H9 (cell line): ENCODE measurements at regions not wholly inside any gene's neighbourhood (a gene's known extent, or its start where the extent isn't known, plus 50 kb on each side); places are given as distances from the start of the nearest gene placed in this dataset.

ENCODE experiments used
- DNase-seq: peaks from one replicate; pipeline ENCODE4 v3.0.0-alpha.2; 2017
- H2AFZ ChIP-seq: one replicate; pipeline ENCODE4 v1.6.1; 2013; ENCODE audit warnings: mild to moderate bottlenecking, low read length, control low read depth, moderate library complexity
- H2AK5ac ChIP-seq: 2 replicates; pipeline ENCODE4 v1.6.1; 2013; ENCODE audit warnings: low read length, control low read depth, mixed read lengths; ENCODE audit not compliant: insufficient read length
- H2BK120ac ChIP-seq: one replicate; pipeline ENCODE4 v1.6.1; 2013; ENCODE audit warnings: low read depth, mild to moderate bottlenecking, low read length, control low read depth, inconsistent platforms; ENCODE audit not compliant: poor library complexity, severe bottlenecking
- H2BK12ac ChIP-seq: 2 replicates; pipeline ENCODE4 v1.6.1; 2013; ENCODE audit warnings: low read length, control low read depth, mixed read lengths, low read depth; ENCODE audit not compliant: insufficient read length
- H2BK15ac ChIP-seq: 2 replicates; pipeline ENCODE4 v1.6.1; 2013; ENCODE audit warnings: low read depth, low read length, control low read depth
- H2BK20ac ChIP-seq: one replicate; pipeline ENCODE4 v1.6.1; 2013; ENCODE audit warnings: low read depth, mild to moderate bottlenecking, low read length, control low read depth, inconsistent platforms; ENCODE audit not compliant: poor library complexity, severe bottlenecking
- H2BK5ac ChIP-seq: 2 replicates; pipeline ENCODE4 v1.6.1; 2013; ENCODE audit warnings: low read length, control low read depth, mixed read lengths; ENCODE audit not compliant: insufficient read length
- H3K14ac ChIP-seq: 2 replicates; pipeline ENCODE4 v1.6.1; 2013; ENCODE audit warnings: low read length, control low read depth; ENCODE audit not compliant: insufficient read depth
- H3K18ac ChIP-seq: 2 replicates; pipeline ENCODE4 v1.6.1; 2013; ENCODE audit warnings: low read depth, mild to moderate bottlenecking, mixed read lengths, low read length, control low read depth; ENCODE audit not compliant: insufficient read length
- H3K23ac ChIP-seq: 2 replicates; pipeline ENCODE4 v1.6.1; 2013; ENCODE audit warnings: low read length, control low read depth, mixed read lengths, low read depth; ENCODE audit not compliant: insufficient read length
- H3K23me2 ChIP-seq: 2 replicates; pipeline ENCODE4 v1.6.1; 2013; ENCODE audit warnings: low read depth, mild to moderate bottlenecking, mixed read lengths, low read length, control low read depth; ENCODE audit not compliant: insufficient read length, poor library complexity, severe bottlenecking
- H3K27ac ChIP-seq: 2 replicates; pipeline ENCODE4 v1.5.1; 2013; ENCODE audit warnings: low read length, control low read depth, mixed read lengths, low read depth; ENCODE audit not compliant: insufficient read length
- H3K27me3 ChIP-seq: 2 replicates; pipeline ENCODE4 v1.6.1; 2013; ENCODE audit warnings: low read length, control low read depth, inconsistent platforms; ENCODE audit not compliant: insufficient read depth
- H3K4ac ChIP-seq: 2 replicates; pipeline ENCODE4 v1.6.1; 2013; ENCODE audit warnings: low read depth, mild to moderate bottlenecking, control low read depth, inconsistent platforms, low read length, moderate library complexity
- H3K4me1 ChIP-seq: 2 replicates; pipeline ENCODE4 v1.6.1; 2013; ENCODE audit warnings: low read length, control low read depth, inconsistent platforms; ENCODE audit not compliant: insufficient read depth
- H3K4me2 ChIP-seq: 2 replicates; pipeline ENCODE4 v1.6.1; 2013; ENCODE audit warnings: low read length, control low read depth, mixed read lengths; ENCODE audit not compliant: insufficient read length, insufficient read depth
- H3K56ac ChIP-seq: 2 replicates; pipeline ENCODE4 v1.6.1; 2013; ENCODE audit warnings: low read depth, mild to moderate bottlenecking, mixed read lengths, low read length, control low read depth; ENCODE audit not compliant: insufficient read length
- H3K79me1 ChIP-seq: 2 replicates; pipeline ENCODE4 v1.6.1; 2013; ENCODE audit warnings: low read depth, mild to moderate bottlenecking, moderate library complexity, low read length, control low read depth, inconsistent platforms; ENCODE audit not compliant: insufficient read depth, poor library complexity, severe bottlenecking
- H3K79me2 ChIP-seq: 2 replicates; pipeline ENCODE4 v1.6.1; 2013; ENCODE audit warnings: low read length, control low read depth, inconsistent platforms; ENCODE audit not compliant: insufficient read depth
- H3K9ac ChIP-seq: 2 replicates; pipeline ENCODE4 v1.6.1; 2013; ENCODE audit warnings: low read length, control low read depth, mixed read lengths; ENCODE audit not compliant: insufficient read length; ENCODE audit errors: extremely low read depth
- H3K9me3 ChIP-seq: one replicate; pipeline ENCODE4 v1.6.1; 2013; ENCODE audit warnings: low read depth, low read length, inconsistent platforms; ENCODE audit not compliant: control insufficient read depth
- H3T11ph ChIP-seq: one replicate; pipeline ENCODE4 v1.6.1; 2013; ENCODE audit warnings: mild to moderate bottlenecking, low read length, control low read depth, inconsistent platforms
- H4K20me1 ChIP-seq: one replicate; pipeline ENCODE4 v1.6.1; 2013; ENCODE audit not compliant: control insufficient read depth, insufficient read length, insufficient read depth
- H4K5ac ChIP-seq: 2 replicates; pipeline ENCODE4 v1.6.1; 2013; ENCODE audit warnings: low read depth, mild to moderate bottlenecking, mixed read lengths, low read length, control low read depth; ENCODE audit not compliant: insufficient read length
- H4K8ac ChIP-seq: replicated peaks from 2 replicates; pipeline ENCODE4 v1.6.1; 2013; ENCODE audit warnings: low read length, control low read depth, mixed read lengths, low read depth; ENCODE audit not compliant: insufficient read length
- H4K91ac ChIP-seq: 2 replicates; pipeline ENCODE4 v1.6.1; 2013; ENCODE audit warnings: low read depth, mild to moderate bottlenecking, moderate library complexity, mixed read lengths, low read length, control low read depth; ENCODE audit not compliant: insufficient read length
- H3K27ac Mint-ChIP-seq, 3 experiments: 2 replicates in 2 of 3; 3 replicates in 1 of 3; pipeline ENCODE4 v1.8.0; 2020 to 2021; ENCODE audit warnings: mixed read lengths in 3 of 3, mild to moderate bottlenecking in 1 of 3, moderate library complexity in 1 of 3
- H3K27me3 Mint-ChIP-seq: 2 replicates; pipeline ENCODE4 v1.8.0; 2021; ENCODE audit warnings: low read depth, mild to moderate bottlenecking, moderate library complexity, mixed read lengths
- H3K36me3 Mint-ChIP-seq, 3 experiments: 2 replicates in 2 of 3; 3 replicates in 1 of 3; pipeline ENCODE4 v1.8.0; 2020 to 2021; ENCODE audit warnings: low read depth in 3 of 3, mixed read lengths in 3 of 3; ENCODE audit not compliant: insufficient read depth in 1 of 3
- H3K4me1 Mint-ChIP-seq, 2 experiments: 2 replicates each; pipeline ENCODE4 v1.8.0; 2020; ENCODE audit warnings: mixed read lengths in 2 of 2
- H3K4me3 Mint-ChIP-seq, 2 experiments: 2 replicates in 1 of 2; 3 replicates in 1 of 2; pipeline ENCODE4 v1.8.0; 2020 to 2021; ENCODE audit warnings: mild to moderate bottlenecking in 2 of 2, mixed read lengths in 2 of 2, moderate library complexity in 1 of 2
- H3K9me3 Mint-ChIP-seq, 2 experiments: 2 replicates in 1 of 2; 3 replicates in 1 of 2; pipeline ENCODE4 v1.8.0; 2020; ENCODE audit warnings: mild to moderate bottlenecking in 2 of 2, mixed read lengths in 2 of 2, moderate library complexity in 1 of 2
- WGBS: extraction: QIAGEN DNeasy Blood & Tissue Kit; methylation state at CpG from one replicate; pipeline ENCODE4 v1.1.7; 2013; ENCODE audit warnings: missing lambda C conversion rate, low lambda C conversion rate, mixed read lengths; ENCODE audit not compliant: insufficient read length; ENCODE audit errors: extremely low coverage; 5-methylcytosine and 5-hydroxymethylcytosine counted together
- TF ChIP-seq, protein P1 (sequence below): fragments of 200-600 bp; sonication (generic); conservative IDR thresholded peaks from 3 replicates; pipeline ENCODE4 v1.8.0; 2021; ENCODE audit warnings: antibody characterized with exemption, mild to moderate bottlenecking

DNA sequence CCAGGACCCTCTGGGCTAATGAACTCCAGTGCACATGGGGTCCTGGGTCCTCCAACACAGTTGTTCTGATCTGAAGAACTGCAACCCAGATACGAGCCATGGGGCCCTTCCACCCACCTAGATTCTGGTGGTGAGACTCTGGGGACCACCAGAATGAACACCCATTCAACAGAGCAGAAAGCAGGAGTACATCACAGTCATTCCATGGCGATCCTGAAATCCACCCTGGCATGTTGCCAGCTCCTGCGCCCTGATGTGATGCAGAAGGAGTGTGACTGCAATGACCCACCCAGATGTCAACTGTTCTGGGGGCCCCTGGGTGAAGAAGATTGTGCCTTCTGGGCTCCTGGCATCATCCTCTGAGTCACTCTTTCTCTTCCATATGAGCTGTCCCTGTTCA lies 211.6 kb downstream of the KIF26A start:
- Histone ChIP-seq H3K9ac (no peak overlapping the region), H2AFZ (no peak overlapping the region), H3T11ph (no peak overlapping the region), H3K14ac (no peak overlapping the region), H4K8ac (no peak overlapping the region), H2BK120ac (no peak overlapping the region), H4K91ac (no peak overlapping the region), H3K27ac (no peak overlapping the region), H3K4me1 (no peaks in the 10 kb centered on the region), H4K20me1 (peaks cover 3% of the 10 kb centered on the region), H3K79me1 (no peaks in the 10 kb centered on the region), H3K23ac (no peak overlapping the region), H3K4me2 (no peak overlapping the region), H3K79me2 (no peaks in the 10 kb centered on the region), H3K18ac (no peak overlapping the region), H3K9me3 (no peaks in the 10 kb centered on the region), H3K56ac (no peak overlapping the region), H4K5ac (no peak overlapping the region), H3K23me2 (no peaks in the 10 kb centered on the region), H3K4ac (no peak overlapping the region), H2BK12ac (no peak overlapping the region), H2AK5ac (no peak overlapping the region), H3K27me3 (no peaks in the 10 kb centered on the region), H2BK15ac (no peak overlapping the region), H2BK20ac (no peak overlapping the region), H2BK5ac (no peak overlapping the region)
- TF ChIP-seq, protein P1, sequence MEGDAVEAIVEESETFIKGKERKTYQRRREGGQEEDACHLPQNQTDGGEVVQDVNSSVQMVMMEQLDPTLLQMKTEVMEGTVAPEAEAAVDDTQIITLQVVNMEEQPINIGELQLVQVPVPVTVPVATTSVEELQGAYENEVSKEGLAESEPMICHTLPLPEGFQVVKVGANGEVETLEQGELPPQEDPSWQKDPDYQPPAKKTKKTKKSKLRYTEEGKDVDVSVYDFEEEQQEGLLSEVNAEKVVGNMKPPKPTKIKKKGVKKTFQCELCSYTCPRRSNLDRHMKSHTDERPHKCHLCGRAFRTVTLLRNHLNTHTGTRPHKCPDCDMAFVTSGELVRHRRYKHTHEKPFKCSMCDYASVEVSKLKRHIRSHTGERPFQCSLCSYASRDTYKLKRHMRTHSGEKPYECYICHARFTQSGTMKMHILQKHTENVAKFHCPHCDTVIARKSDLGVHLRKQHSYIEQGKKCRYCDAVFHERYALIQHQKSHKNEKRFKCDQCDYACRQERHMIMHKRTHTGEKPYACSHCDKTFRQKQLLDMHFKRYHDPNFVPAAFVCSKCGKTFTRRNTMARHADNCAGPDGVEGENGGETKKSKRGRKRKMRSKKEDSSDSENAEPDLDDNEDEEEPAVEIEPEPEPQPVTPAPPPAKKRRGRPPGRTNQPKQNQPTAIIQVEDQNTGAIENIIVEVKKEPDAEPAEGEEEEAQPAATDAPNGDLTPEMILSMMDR, result no peak
- no peak overlapping the region for H3K4me3 Mint-ChIP-seq
- H3K36me3 Mint-ChIP-seq, result no peaks in the 10 kb centered on the region; a peak in 1 of 7 replicates
- DNase-seq, result no peak
- H3K27me3 Mint-ChIP-seq, result peaks cover 8% of the 10 kb centered on the region
- no peak overlapping the region for H3K27ac Mint-ChIP-seq
- peaks cover 0 to 4% of the 10 kb centered on the region in 2 experiments; a peak in 3 of 5 replicates for H3K9me3 Mint-ChIP-seq
- no CpG with 5 or more reads among the region's 3 CpGs for WGBS
- peaks cover 2% of the 10 kb centered on the region in 2 experiments; a peak in 3 of 4 replicates for H3K4me1 Mint-ChIP-seq
